Keratinocyte (primary cell): ENCODE measurements at regions not wholly inside any gene's neighbourhood (a gene's known extent, or its start where the extent isn't known, plus 50 kb on each side); places are given as distances from the start of the nearest gene placed in this dataset.

ENCODE experiments used
- DNase-seq: peaks from one replicate; pipeline ENCODE4 v3.0.0-alpha.2; 2011; ENCODE audit warnings: low read depth, missing footprints, low spot score
- FAIRE-seq: peaks from 2 replicates; lab custom pipeline; 2011; peaks lifted over from hg19 to GRCh38; lab: Jason Lieb, UNC
- H2AFZ ChIP-seq: 2 replicates; pipeline ENCODE4 v1.6.0; 2012; ENCODE audit warnings: low read length, control low read depth, inconsistent platforms; ENCODE audit not compliant: control insufficient read depth
- H3K27ac ChIP-seq: 2 replicates; pipeline ENCODE4 v1.5.1; 2011; ENCODE audit warnings: low read length; ENCODE audit not compliant: control insufficient read depth, insufficient read depth
- H3K27me3 ChIP-seq: 3 replicates; pipeline ENCODE4 v1.6.0; 2011; ENCODE audit warnings: low read length; ENCODE audit not compliant: control insufficient read depth, insufficient read depth; ENCODE audit errors: extremely low read depth
- H3K36me3 ChIP-seq, 2 experiments: 2 replicates in 1 of 2; 3 replicates in 1 of 2; pipeline ENCODE4 v1.5.1; 2011; ENCODE audit warnings: low read length in 2 of 2, mild to moderate bottlenecking in 1 of 2; ENCODE audit not compliant: control insufficient read depth in 2 of 2, insufficient read depth in 2 of 2; ENCODE audit errors: extremely low read depth in 1 of 2
- H3K4me1 ChIP-seq: 3 replicates; pipeline ENCODE4 v1.5.1; 2011; ENCODE audit warnings: low read length; ENCODE audit not compliant: control insufficient read depth, insufficient read depth; ENCODE audit errors: extremely low read depth
- H3K4me2 ChIP-seq: 3 replicates; pipeline ENCODE4 v1.6.0; 2011; ENCODE audit warnings: low read depth, low read length; ENCODE audit not compliant: control insufficient read depth, insufficient read depth; ENCODE audit errors: extremely low read depth
- H3K4me3 ChIP-seq, 3 experiments: fragments of 200-600 bp in 1 of 3; sonication (generic) in 1 of 3; 2 replicates in 2 of 3; 3 replicates in 1 of 3; pipeline ENCODE4 v1.5.1; 2011 to 2016; ENCODE audit warnings: low read length in 3 of 3, mild to moderate bottlenecking in 3 of 3, control low read depth in 2 of 3, inconsistent platforms in 1 of 3, low read depth in 1 of 3, mixed read lengths in 1 of 3, mixed run types in 1 of 3, moderate library complexity in 1 of 3; ENCODE audit not compliant: control insufficient read depth in 2 of 3, insufficient read depth in 2 of 3; ENCODE audit errors: extremely low read depth in 1 of 3
- H3K79me2 ChIP-seq: 2 replicates; pipeline ENCODE4 v1.6.0; 2012; ENCODE audit warnings: low read length; ENCODE audit not compliant: control insufficient read depth, insufficient read depth
- H3K9ac ChIP-seq: 3 replicates; pipeline ENCODE4 v1.6.0; 2011; ENCODE audit warnings: low read length; ENCODE audit not compliant: control insufficient read depth, insufficient read depth; ENCODE audit errors: extremely low read depth
- H3K9me1 ChIP-seq: 3 replicates; pipeline ENCODE4 v1.6.0; 2011; ENCODE audit warnings: low read length; ENCODE audit not compliant: control insufficient read depth, insufficient read depth; ENCODE audit errors: extremely low read depth
- H3K9me3 ChIP-seq: 2 replicates; pipeline ENCODE4 v1.5.1; 2012; ENCODE audit warnings: low read depth, low read length; ENCODE audit not compliant: control insufficient read depth
- H4K20me1 ChIP-seq: 3 replicates; pipeline ENCODE4 v1.6.0; 2011; ENCODE audit warnings: low read length; ENCODE audit not compliant: control insufficient read depth, insufficient read depth; ENCODE audit errors: extremely low read depth
- EZH2 ChIP-seq: IDR thresholded peaks from one replicate; pipeline ENCODE4 v1.6.1; 2012; ENCODE audit warnings: inconsistent platforms, mild to moderate bottlenecking, low read length, moderate library complexity
- dilution Hi-C: fragments of 300-500 bp; cut with MboI; formaldehyde crosslinking; loops from one replicate; pipeline ENCODE4 v1.7.0; 2020; ENCODE audit warnings: low sequenced_read_pairs; ENCODE audit not compliant: extremely low pct_ligation_motif_present
- TF ChIP-seq, protein P1 (sequence below), 3 experiments: IDR thresholded peaks in 1 of 3; conservative IDR thresholded peaks in 1 of 3; optimal IDR thresholded peaks in 1 of 3; 2 replicates in 2 of 3; 3 replicates in 1 of 3; pipeline versions ENCODE3 to v1.5.1; 2011; ENCODE audit warnings: low read length in 3 of 3, mild to moderate bottlenecking in 3 of 3, moderate library complexity in 2 of 3, control low read depth in 1 of 3, inconsistent platforms in 1 of 3; ENCODE audit not compliant: insufficient read depth in 2 of 3; ENCODE audit errors: extremely low read depth in 1 of 3

DNA sequence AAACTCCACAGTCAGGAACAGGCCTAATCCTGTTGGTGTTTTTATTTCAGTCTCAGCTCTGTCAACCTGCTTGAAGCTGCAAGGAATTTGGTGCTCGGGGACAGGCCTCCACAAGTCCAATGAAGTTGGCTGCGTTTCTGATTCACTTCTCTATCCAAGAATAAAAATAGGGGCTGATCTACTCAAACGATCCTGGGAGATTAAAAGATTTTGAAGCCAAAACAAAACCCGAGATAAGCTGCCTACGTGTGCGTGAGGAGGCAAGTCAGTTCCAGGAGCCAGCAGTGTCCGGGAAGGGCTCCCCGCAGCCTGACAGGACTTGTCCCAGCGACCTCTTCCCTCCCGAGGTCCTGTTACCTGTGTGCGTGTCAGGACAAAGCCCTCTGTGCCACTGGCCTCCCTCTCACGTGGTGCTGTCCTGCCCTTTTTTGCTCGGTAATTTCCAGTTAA is 98.0 kb downstream of the ETS2 start:
- FAIRE-seq = peak; percentile 78
- Histone ChIP-seq H3K9me3 (no peaks in the 10 kb centered on the region), H3K9ac (peak overlapping the region; percentile 69), H3K4me1 (peaks cover 46% of the 10 kb centered on the region), H3K79me2 (no peaks in the 10 kb centered on the region), H3K4me2 (peak overlapping the region; percentile 74), H3K27me3 (no peaks in the 10 kb centered on the region), H4K20me1 (no peaks in the 10 kb centered on the region), H3K36me3 (no peaks in the 10 kb centered on the region), H3K9me1 (no peaks in the 10 kb centered on the region), H3K27ac (peak overlapping the region; percentile 90), H2AFZ (peak overlapping the region; percentile 68), H3K4me3 (peak overlapping the region in 2 of 3 experiments; percentile 10 to 23)
- TF ChIP-seq, protein P1, sequence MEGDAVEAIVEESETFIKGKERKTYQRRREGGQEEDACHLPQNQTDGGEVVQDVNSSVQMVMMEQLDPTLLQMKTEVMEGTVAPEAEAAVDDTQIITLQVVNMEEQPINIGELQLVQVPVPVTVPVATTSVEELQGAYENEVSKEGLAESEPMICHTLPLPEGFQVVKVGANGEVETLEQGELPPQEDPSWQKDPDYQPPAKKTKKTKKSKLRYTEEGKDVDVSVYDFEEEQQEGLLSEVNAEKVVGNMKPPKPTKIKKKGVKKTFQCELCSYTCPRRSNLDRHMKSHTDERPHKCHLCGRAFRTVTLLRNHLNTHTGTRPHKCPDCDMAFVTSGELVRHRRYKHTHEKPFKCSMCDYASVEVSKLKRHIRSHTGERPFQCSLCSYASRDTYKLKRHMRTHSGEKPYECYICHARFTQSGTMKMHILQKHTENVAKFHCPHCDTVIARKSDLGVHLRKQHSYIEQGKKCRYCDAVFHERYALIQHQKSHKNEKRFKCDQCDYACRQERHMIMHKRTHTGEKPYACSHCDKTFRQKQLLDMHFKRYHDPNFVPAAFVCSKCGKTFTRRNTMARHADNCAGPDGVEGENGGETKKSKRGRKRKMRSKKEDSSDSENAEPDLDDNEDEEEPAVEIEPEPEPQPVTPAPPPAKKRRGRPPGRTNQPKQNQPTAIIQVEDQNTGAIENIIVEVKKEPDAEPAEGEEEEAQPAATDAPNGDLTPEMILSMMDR (optimal IDR thresholded peaks at IDR 0.05 in 1 of 3, IDR thresholded peaks at IDR 0.05 in 1 of 3, conservative IDR thresholded peaks at IDR 0.05 in 1 of 3; ENCODE audit: extremely low read depth in 1 of 3, insufficient read depth in 2 of 3, low read length in 3 of 3) = no peak
- no peak for TF ChIP-seq EZH2
- DNase-seq = peak; percentile 91
- dilution Hi-C loops = no loop called here

DNA sequence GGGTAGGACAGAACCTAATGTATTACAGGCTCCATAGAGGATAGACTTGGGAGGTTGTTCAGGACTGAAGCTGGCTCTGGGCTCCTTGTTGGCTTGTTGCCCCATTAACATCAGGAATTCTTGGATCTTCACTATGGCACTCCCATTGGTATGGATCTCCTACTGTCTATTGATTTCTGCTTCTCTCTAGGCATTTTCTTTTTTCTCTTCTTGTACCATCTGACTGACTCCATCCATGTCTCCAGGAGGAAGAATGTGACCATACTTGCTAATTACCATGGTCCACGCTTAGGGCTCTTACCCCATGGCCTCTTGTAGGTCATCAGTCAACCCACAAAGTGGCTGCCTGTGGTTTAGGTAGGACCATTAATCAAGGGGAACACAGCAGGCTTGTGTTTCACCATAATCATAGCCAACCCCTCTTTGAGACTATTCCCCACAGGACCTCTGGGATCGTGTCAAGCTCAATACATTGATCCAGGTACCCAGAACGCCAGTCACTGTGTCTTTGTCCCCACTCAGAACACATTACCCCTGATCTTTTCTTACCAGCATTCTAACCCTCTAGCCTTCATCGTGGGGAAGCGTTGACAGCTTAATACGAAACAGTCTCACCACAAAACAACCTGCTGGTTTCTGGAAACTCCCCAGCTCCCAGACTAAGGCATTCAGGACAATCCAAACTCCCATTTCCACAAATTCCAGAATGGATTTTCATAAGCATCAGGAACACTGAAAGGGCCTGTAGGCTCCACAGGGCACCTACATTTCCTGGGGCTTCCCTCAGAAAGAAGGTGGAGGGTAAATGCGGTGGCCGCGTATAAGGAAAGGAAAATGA is 97.1 kb downstream of the ETS2 start:
- dilution Hi-C loops = no loop called here
- peak overlapping the region; percentile 69 for H3K9ac ChIP-seq
- H3K9me3 ChIP-seq = no peaks in the 10 kb centered on the region
- H3K9me1 ChIP-seq = no peaks in the 10 kb centered on the region
- no peaks in the 10 kb centered on the region for H3K27me3 ChIP-seq
- no peak for TF ChIP-seq EZH2
- TF ChIP-seq, protein P1 (optimal IDR thresholded peaks at IDR 0.05 in 1 of 3, IDR thresholded peaks at IDR 0.05 in 1 of 3, conservative IDR thresholded peaks at IDR 0.05 in 1 of 3; ENCODE audit: extremely low read depth in 1 of 3, insufficient read depth in 2 of 3, low read length in 3 of 3) = no peak
- H3K4me2 ChIP-seq = peak overlapping the region; percentile 74
- FAIRE-seq (peak; percentile 67), DNase-seq (no peak)
- H4K20me1 ChIP-seq = no peaks in the 10 kb centered on the region
- H3K27ac ChIP-seq = peak overlapping the region; percentile 90
- H3K4me1 ChIP-seq = peaks cover 38% of the 10 kb centered on the region
- no peaks in the 10 kb centered on the region for H3K36me3 ChIP-seq
- no peaks in the 10 kb centered on the region for H3K79me2 ChIP-seq
- peak overlapping the region; percentile 68 for H2AFZ ChIP-seq
- H3K4me3 ChIP-seq = peak overlapping the region in 2 of 3 experiments; percentile 10 to 23
